ENCODE measurements at regions not wholly inside any gene's neighbourhood (a gene's known extent, or its start where the extent isn't known, plus 50 kb on each side); places are given as distances from the start of the nearest gene placed in this dataset.
A peak's percentile ranks its signal among the peaks of the same experiment; 100 is the strongest.

DNA sequence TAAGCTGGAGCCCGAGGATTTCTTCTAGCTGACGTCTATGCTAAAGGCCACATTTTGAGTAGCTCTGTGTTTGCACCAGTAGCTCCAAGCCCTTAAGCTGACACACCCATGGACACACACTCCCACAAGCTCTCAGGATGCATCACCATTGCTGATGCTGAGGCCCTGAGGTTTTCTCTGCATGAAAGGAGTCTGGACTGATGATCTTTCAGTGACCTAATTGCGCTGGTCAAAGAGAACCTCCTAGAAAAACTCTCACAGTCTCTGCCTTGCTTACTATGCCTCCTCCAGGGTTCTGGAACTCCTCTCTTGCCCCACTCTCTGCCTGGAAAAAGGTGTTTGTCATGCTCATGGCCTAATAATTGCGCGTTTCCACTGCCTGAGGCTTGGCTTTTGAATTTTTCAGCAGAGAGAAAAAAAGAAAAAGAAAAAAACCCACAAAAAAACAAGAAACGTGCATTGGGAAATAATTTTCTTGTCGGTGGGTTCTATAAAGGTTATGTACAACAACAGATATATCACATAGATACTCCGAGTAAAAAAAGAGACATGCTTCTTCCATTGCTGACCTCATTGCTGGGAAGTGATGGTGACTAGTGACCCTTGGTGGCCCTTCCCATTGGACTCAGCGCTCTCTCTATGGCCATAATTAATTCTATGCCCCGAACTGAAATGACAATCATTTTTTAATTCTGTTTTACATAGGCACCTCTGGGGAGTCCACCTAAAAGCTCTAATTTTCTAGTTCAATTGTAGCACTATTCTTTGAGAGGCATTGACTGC lies 297.0 kb downstream of the TDRD15 start:
- no peak overlapping the region for H3K4me3 ChIP-seq (ENCODE audit: low read length)
- DNase-seq (ENCODE audit: low read depth), result no peak
- TF ChIP-seq, protein P1, sequence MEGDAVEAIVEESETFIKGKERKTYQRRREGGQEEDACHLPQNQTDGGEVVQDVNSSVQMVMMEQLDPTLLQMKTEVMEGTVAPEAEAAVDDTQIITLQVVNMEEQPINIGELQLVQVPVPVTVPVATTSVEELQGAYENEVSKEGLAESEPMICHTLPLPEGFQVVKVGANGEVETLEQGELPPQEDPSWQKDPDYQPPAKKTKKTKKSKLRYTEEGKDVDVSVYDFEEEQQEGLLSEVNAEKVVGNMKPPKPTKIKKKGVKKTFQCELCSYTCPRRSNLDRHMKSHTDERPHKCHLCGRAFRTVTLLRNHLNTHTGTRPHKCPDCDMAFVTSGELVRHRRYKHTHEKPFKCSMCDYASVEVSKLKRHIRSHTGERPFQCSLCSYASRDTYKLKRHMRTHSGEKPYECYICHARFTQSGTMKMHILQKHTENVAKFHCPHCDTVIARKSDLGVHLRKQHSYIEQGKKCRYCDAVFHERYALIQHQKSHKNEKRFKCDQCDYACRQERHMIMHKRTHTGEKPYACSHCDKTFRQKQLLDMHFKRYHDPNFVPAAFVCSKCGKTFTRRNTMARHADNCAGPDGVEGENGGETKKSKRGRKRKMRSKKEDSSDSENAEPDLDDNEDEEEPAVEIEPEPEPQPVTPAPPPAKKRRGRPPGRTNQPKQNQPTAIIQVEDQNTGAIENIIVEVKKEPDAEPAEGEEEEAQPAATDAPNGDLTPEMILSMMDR (IDR thresholded peaks at IDR 0.05; ENCODE audit: insufficient read depth, low read depth, low read length, missing control alignments), result no peak

DNA sequence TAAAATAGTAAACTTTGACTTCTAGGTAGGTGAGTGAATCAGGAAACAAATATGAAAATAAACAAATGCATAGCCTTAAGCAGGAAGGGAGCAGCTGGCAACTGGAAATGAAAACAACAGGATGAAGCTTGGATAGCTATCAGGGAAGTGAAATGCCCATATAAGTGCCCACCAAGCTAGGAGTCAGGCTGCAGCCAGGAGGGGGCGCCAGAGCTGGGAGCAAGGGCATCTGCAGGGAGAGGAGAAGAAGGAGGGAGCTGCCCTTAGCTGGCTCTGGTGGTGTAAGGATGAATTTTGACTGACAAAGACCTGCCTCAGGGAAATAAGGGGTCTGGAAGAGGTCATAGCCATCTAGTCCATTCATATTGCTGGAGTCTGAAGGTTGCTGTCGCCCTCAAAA lies 298.3 kb downstream of the TDRD15 start:
- TF ChIP-seq, protein P1 (IDR thresholded peaks at IDR 0.05; ENCODE audit: insufficient read depth, low read depth, low read length, missing control alignments), result no peak
- H3K4me3 ChIP-seq (ENCODE audit: low read length), result no peak overlapping the region
- DNase-seq (ENCODE audit: low read depth), result peak; percentile 3

DNA sequence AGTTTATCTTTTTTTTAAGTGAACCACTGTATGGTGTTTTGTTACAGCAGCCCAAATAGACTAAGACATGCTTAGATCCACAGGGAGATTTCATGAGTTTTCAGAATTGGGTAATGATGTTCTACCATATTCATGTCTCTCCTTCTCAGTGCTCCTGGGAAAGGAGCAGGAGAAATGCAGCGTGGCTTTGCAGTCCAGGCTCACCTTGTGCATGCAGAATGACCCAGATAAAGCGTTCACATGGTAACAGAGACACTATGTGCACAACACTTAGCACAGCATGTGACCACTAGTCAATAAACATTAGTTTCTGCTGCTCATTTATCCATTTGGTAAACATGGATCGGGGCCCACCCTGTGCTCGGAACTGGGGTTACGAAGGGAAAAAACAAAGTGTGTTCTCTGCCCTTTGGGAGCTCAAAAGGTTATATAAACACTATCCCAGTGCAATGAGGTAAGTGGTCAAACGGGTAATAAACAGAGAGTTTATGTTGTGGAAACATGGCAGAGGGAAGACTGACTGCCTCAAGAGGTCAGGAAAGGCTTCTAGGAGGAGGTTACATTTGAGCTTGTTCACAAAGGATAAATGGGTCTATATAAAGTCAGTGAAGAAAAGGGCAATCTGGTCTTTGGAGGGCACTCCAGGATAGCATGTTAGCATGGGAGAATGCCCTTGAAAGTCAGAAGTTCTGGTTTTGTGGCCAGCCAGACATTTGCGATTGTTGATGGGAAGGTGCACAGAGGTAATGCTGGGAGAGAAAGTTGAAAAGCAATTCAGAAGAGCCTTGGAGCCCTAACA lies 299.2 kb downstream of the TDRD15 start:
- TF ChIP-seq, protein P1 (IDR thresholded peaks at IDR 0.05; ENCODE audit: insufficient read depth, low read depth, low read length, missing control alignments), result no peak
- no peak for DNase-seq (ENCODE audit: low read depth)
- no peak overlapping the region for H3K4me3 ChIP-seq (ENCODE audit: low read length)

DNA sequence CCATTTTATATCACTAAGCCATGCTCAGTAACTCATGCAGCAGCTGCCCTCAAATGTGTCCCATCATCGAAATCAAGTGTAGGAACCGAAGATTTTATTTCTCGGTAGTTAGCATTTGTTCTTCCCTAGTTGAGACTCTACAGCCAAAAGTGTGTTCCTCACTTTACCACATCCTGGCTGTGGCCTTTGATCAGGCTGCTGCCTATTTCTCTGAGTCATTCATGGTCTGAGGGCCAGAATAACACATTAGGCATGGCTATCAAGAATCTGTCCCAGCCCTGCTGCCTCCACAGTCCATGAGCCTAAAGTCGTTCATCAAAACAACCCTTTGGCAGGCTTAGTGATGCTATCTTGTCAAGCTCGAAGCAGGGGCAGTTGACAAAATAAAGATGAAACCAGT lies 300.1 kb downstream of the TDRD15 start:
- no peak for DNase-seq (ENCODE audit: low read depth)
- TF ChIP-seq, protein P1 (IDR thresholded peaks at IDR 0.05; ENCODE audit: insufficient read depth, low read depth, low read length, missing control alignments), result no peak
- no peak overlapping the region for H3K4me3 ChIP-seq (ENCODE audit: low read length)

DNA sequence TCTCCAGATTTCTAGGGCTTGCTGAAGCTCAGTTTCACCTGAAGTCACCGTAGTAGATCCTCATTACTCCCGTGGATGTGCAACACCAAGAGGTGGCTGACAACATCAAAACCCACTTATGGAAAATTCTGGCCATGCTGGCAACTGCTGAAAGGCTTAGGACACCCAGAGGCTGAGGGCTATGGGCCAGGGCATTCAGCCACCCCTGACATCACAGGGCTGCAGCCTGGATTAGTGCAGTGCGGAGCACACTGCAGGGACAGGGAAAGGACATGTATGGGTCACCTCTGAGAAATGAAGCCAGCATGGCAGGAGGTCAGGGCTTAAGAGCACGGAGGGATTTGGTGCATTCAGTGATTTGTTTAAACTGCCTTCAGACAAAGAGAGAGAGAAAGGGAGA lies 300.6 kb downstream of the TDRD15 start:
- no peak for DNase-seq (ENCODE audit: low read depth)
- no peak overlapping the region for H3K4me3 ChIP-seq (ENCODE audit: low read length)
- TF ChIP-seq, protein P1 (IDR thresholded peaks at IDR 0.05; ENCODE audit: insufficient read depth, low read depth, low read length, missing control alignments), result no peak

DNA sequence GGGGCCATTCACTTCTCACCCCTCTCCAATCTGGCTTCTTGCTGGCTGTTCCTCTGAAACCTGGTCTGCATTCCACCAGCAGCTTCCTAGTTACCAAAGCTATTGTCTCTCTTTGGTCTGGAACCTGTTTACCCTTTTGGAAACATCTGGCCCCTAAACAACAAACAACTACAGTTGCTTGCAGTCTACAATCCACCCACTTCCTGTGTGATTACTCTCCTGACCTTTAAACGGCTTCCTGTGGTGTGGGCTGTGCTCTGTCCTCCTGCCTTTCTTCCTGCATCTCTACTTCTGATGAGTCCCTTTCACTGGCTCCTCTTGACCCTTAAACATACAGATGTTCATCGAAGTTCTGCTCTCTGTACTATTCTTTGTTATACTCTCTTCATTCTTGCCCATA lies 303.8 kb downstream of the TDRD15 start:
- TF ChIP-seq, protein P1 (IDR thresholded peaks at IDR 0.05; ENCODE audit: insufficient read depth, low read depth, low read length, missing control alignments), result no peak
- DNase-seq (ENCODE audit: low read depth), result no peak
- no peak overlapping the region for H3K4me3 ChIP-seq (ENCODE audit: low read length)

All from epithelial cell of esophagus (primary cell).